ENCODE measurements at regions not wholly inside any gene's neighbourhood (a gene's known extent, or its start where the extent isn't known, plus 50 kb on each side); places are given as distances from the start of the nearest gene placed in this dataset.

DNA sequence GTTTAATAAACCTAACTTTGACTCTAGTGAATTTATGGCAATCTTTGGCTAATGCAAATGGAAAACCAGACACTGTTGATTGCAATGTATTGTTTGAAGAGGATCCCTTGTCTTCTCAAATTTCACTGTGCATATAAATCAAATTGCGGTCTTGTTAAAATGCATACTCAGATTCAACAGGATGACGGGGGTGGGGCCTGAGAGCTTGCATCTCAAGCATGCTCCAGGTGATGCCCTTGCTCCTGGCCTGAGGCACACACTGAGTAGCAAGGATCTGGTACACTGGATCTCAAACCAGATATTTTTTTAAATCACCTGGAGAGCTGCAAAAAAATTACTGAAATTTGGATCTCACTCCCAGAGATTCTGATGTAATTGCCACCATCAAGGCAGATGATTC, 463.7 kb downstream of the DNAH5 start:
- TF ChIP-seq, protein P1, sequence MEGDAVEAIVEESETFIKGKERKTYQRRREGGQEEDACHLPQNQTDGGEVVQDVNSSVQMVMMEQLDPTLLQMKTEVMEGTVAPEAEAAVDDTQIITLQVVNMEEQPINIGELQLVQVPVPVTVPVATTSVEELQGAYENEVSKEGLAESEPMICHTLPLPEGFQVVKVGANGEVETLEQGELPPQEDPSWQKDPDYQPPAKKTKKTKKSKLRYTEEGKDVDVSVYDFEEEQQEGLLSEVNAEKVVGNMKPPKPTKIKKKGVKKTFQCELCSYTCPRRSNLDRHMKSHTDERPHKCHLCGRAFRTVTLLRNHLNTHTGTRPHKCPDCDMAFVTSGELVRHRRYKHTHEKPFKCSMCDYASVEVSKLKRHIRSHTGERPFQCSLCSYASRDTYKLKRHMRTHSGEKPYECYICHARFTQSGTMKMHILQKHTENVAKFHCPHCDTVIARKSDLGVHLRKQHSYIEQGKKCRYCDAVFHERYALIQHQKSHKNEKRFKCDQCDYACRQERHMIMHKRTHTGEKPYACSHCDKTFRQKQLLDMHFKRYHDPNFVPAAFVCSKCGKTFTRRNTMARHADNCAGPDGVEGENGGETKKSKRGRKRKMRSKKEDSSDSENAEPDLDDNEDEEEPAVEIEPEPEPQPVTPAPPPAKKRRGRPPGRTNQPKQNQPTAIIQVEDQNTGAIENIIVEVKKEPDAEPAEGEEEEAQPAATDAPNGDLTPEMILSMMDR (IDR thresholded peaks at IDR 0.05), result no peak
- TF ChIP-seq POLR2A (IDR thresholded peaks at IDR 0.05), result no peak
